ENCODE measurements at regions not wholly inside any gene's neighbourhood (a gene's known extent, or its start where the extent isn't known, plus 50 kb on each side); places are given as distances from the start of the nearest gene placed in this dataset.

- Histone ChIP-seq H3K4me1 (ENCODE audit: control insufficient read depth in 4 of 4, insufficient read depth in 4 of 4, low read length in 3 of 4) (no peaks in the 10 kb centered on the region), H3K36me3 (ENCODE audit: control insufficient read depth in 4 of 4, insufficient read depth in 3 of 4, low read depth in 1 of 4, low read length in 3 of 4) (no peaks in the 10 kb centered on the region), H3K9ac (ENCODE audit: low read depth in 1 of 2, low read length in 2 of 2) (no peak overlapping the region), H3K4me3 (ENCODE audit: low read depth in 1 of 3, low read length in 3 of 3) (no peak overlapping the region), H3K9me3 (ENCODE audit: control insufficient read depth in 4 of 4, low read length in 3 of 4) (no peaks in the 10 kb centered on the region), H3K27me3 (ENCODE audit: control insufficient read depth in 4 of 4, insufficient read depth in 4 of 4, low read length in 3 of 4) (no peaks in the 10 kb centered on the region), H3K27ac (ENCODE audit: low read depth in 1 of 2, low read length in 2 of 2) (no peak overlapping the region)
- DNase-seq (ENCODE audit: low spot score): no peak
- TF ChIP-seq, protein P1, sequence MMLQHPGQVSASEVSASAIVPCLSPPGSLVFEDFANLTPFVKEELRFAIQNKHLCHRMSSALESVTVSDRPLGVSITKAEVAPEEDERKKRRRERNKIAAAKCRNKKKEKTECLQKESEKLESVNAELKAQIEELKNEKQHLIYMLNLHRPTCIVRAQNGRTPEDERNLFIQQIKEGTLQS (IDR thresholded peaks at IDR 0.05): no peak
- no peak for TF ChIP-seq NR2F2 (IDR thresholded peaks at IDR 0.05)
- TF ChIP-seq, protein P2, sequence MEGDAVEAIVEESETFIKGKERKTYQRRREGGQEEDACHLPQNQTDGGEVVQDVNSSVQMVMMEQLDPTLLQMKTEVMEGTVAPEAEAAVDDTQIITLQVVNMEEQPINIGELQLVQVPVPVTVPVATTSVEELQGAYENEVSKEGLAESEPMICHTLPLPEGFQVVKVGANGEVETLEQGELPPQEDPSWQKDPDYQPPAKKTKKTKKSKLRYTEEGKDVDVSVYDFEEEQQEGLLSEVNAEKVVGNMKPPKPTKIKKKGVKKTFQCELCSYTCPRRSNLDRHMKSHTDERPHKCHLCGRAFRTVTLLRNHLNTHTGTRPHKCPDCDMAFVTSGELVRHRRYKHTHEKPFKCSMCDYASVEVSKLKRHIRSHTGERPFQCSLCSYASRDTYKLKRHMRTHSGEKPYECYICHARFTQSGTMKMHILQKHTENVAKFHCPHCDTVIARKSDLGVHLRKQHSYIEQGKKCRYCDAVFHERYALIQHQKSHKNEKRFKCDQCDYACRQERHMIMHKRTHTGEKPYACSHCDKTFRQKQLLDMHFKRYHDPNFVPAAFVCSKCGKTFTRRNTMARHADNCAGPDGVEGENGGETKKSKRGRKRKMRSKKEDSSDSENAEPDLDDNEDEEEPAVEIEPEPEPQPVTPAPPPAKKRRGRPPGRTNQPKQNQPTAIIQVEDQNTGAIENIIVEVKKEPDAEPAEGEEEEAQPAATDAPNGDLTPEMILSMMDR (IDR thresholded peaks at IDR 0.05; ENCODE audit: low read depth, low read length, missing input control): no peak
- 92% methylated on average over 1 of the region's 1 CpG for WGBS
Measured at GRCh38 chr5:125181955-125182354, 435.5 kb upstream of the ZNF608 start.

DNA sequence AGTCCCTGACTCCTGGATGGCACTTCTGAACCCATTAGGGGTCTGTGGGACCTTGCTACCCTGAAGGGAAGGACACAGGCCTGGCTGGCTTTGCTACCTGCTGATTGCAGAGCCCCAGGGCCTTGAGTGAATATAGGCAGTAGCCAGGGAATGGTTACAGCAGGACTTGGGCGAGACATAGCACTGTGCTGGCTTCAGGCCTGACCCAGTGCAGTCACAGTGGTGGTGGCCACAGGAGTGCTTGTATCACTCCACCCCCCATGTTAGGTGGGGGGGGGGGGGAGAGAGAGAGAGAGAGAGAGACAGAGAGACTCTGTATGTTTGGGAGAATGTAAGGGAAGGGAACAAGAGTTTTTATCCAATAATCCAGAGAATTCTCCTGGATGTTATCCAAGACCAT is 439.3 kb upstream of the ZNF608 start:
- 92% methylated on average over 1 of the region's 1 CpG for WGBS
- Histone ChIP-seq H3K27ac (ENCODE audit: low read depth in 1 of 2, low read length in 2 of 2) (no peak overlapping the region), H3K4me3 (ENCODE audit: low read depth in 1 of 3, low read length in 3 of 3) (no peak overlapping the region), H3K9me3 (ENCODE audit: control insufficient read depth in 4 of 4, low read length in 3 of 4) (no peaks in the 10 kb centered on the region), H3K36me3 (ENCODE audit: control insufficient read depth in 4 of 4, insufficient read depth in 3 of 4, low read depth in 1 of 4, low read length in 3 of 4) (no peaks in the 10 kb centered on the region), H3K9ac (ENCODE audit: low read depth in 1 of 2, low read length in 2 of 2) (no peak overlapping the region), H3K27me3 (ENCODE audit: control insufficient read depth in 4 of 4, insufficient read depth in 4 of 4, low read length in 3 of 4) (no peaks in the 10 kb centered on the region), H3K4me1 (ENCODE audit: control insufficient read depth in 4 of 4, insufficient read depth in 4 of 4, low read length in 3 of 4) (peaks cover 0 to 6% (median 0%) of the 10 kb centered on the region in 4 donors)
- no peak for DNase-seq (ENCODE audit: low spot score)
- TF ChIP-seq GABPA (IDR thresholded peaks at IDR 0.05 in 1 of 2, conservative IDR thresholded peaks at IDR 0.05 in 1 of 2) (no peak), TAF1 (conservative IDR thresholded peaks at IDR 0.05) (no peak), NR2F2 (IDR thresholded peaks at IDR 0.05) (no peak), HNF4G (IDR thresholded peaks at IDR 0.05) (no peak), REST (IDR thresholded peaks at IDR 0.05) (no peak), EGR1 (IDR thresholded peaks at IDR 0.05; ENCODE audit: low read depth in 2 of 2) (no peak)
- TF ChIP-seq, protein P1 (IDR thresholded peaks at IDR 0.05): no peak
- TF ChIP-seq, protein P3, sequence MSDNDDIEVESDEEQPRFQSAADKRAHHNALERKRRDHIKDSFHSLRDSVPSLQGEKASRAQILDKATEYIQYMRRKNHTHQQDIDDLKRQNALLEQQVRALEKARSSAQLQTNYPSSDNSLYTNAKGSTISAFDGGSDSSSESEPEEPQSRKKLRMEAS (IDR thresholded peaks at IDR 0.05): no peak

DNA sequence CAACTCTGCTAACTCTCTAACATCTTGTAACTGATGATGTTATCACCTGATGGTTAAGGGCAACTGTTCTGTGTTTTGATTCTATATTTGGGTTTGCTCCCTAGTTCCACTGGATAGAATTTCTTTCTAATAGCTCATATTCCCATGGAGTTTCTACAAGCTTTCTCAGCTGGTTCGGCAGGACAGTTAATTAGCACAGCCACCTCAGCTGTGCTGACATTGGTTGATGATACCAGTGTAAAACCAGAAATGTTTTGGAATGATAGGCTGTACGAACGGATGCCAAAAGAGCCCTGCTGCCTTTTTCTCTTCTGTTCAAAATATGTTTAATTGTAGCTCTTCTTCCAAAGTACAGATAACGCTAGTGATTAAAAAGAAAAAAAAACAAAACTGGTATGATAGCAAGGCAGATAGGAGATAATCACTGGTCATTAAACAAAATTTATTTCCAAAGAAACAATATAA is 440.5 kb upstream of the ZNF608 start:
- no peak overlapping the region for H3K9ac ChIP-seq (ENCODE audit: low read depth in 1 of 2, low read length in 2 of 2)
- no peak for DNase-seq (ENCODE audit: low spot score)
- no peak overlapping the region for H3K4me3 ChIP-seq (ENCODE audit: low read depth in 1 of 3, low read length in 3 of 3)
- no peak for TF ChIP-seq REST (IDR thresholded peaks at IDR 0.05)
- no peak for TF ChIP-seq FOXA1 (IDR thresholded peaks at IDR 0.05)
- no peak for TF ChIP-seq JUND (IDR thresholded peaks at IDR 0.05)
- TF ChIP-seq FOXA2 (IDR thresholded peaks at IDR 0.05): no peak
- TF ChIP-seq, protein P1 (IDR thresholded peaks at IDR 0.05): no peak
- no peak for TF ChIP-seq SP1 (IDR thresholded peaks at IDR 0.05)
- no peak for TF ChIP-seq YY1 (IDR thresholded peaks at IDR 0.05)
- no peaks in the 10 kb centered on the region for H3K27me3 ChIP-seq (ENCODE audit: control insufficient read depth in 4 of 4, insufficient read depth in 4 of 4, low read length in 3 of 4)
- H3K36me3 ChIP-seq (ENCODE audit: control insufficient read depth in 4 of 4, insufficient read depth in 3 of 4, low read depth in 1 of 4, low read length in 3 of 4): no peaks in the 10 kb centered on the region
- no peaks in the 10 kb centered on the region for H3K9me3 ChIP-seq (ENCODE audit: control insufficient read depth in 4 of 4, low read length in 3 of 4)
- WGBS: 84% methylated on average over 4 of the region's 4 CpGs
- no peak overlapping the region for H3K27ac ChIP-seq (ENCODE audit: low read depth in 1 of 2, low read length in 2 of 2)
- H3K4me1 ChIP-seq (ENCODE audit: control insufficient read depth in 4 of 4, insufficient read depth in 4 of 4, low read length in 3 of 4): peaks cover 0 to 6% (median 0%) of the 10 kb centered on the region in 4 donors

All from liver (tissue), 8 donors.